ENCODE measurements at regions not wholly inside any gene's neighbourhood (a gene's known extent, or its start where the extent isn't known, plus 50 kb on each side); places are given as distances from the start of the nearest gene placed in this dataset.
"Not testable (repeated sequence)": the region's sequence is repeated elsewhere in the genome, so short reads cannot be mapped to it uniquely, and the experiment has no call there.

DNA sequence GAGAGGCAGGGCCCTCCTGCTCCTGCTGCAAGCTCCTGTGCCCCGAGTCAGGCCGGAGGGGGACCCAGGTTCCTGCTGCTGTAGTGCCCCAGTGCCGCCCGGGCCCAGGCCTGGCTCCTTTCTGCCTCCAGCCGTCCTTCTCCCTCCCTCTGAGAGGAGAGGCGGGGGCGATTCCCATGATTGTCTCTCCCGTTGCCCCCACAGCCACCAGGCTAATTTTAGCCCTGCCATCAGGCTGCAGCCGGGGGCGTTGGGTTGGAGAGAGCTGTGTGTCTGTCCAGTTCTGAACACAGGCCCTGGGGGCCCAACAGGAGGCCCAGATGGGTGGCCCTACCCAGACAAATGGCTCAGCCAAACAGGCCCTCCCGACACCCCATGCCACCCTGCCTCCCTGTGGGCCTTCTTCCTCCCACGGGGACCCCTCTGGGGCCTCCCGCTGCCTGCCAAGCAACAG, 214.8 kb downstream of the TBC1D2B start:
- DNase-seq (ENCODE audit: low read depth in 2 of 2) = no peak

DNA sequence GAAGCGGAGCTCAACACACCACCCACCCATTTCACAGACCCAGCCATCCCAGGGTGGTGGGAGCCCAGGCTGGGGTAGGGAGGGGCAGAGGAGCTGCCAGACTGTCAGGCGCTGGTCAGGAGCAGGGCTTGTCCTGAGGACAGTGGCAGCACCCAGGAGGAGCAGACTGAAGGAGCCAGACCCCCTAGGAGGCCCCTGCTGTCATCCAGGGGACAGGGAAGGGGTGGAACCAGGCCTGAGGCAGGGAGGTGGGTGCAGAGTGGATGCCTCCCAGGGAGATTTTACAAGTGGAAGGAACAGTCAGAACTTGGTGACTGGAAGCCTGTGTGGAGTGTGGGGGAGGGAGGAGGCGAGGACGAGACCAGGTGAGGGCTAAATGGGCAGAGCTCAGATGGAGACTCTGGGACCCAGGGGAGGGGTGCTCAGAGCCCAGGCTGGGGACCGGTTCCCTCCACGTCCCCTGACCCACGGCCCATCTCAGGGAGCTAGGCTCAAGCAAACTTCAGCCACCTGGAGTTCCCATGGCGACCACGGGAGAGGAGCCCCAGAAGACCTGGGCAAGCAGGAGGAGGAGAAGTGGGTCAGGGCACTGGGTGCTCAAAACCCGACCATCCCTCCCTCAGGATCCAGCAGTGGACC, 215.4 kb downstream of the TBC1D2B start:
- DNase-seq (ENCODE audit: low read depth in 2 of 2) = not testable (repeated sequence)

DNA sequence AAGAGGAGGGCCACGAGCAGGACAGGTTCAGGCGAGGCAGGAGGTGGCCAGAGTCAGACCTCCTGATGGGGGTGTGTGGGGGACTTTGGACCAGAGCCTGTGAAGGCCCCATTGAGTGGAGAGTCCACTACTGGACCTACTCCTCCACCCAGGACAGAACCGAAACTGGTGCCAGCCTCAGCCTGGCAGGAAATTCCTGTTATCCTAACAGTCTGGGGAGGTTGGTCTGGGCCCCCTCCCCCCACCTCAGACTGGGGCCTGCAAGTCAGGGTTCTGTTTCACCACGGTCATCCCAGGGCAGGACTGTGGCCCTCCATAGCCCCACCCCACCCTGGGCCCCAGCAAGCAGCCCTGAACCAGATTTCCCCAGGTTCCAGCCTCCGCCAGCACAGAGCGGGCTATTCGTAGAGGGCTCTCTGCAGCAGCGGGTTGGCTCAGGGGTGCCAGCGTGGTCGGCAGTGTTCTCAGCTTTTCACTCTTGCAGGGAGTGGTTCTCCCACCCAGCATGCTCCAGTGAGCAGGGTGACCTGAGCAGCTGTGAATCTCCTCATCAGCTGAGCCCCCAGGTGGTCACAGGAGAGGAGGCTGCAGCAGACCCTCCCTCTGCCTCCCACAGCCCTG, 217.3 kb downstream of the TBC1D2B start:
- no peak for DNase-seq (ENCODE audit: low read depth in 2 of 2)

DNA sequence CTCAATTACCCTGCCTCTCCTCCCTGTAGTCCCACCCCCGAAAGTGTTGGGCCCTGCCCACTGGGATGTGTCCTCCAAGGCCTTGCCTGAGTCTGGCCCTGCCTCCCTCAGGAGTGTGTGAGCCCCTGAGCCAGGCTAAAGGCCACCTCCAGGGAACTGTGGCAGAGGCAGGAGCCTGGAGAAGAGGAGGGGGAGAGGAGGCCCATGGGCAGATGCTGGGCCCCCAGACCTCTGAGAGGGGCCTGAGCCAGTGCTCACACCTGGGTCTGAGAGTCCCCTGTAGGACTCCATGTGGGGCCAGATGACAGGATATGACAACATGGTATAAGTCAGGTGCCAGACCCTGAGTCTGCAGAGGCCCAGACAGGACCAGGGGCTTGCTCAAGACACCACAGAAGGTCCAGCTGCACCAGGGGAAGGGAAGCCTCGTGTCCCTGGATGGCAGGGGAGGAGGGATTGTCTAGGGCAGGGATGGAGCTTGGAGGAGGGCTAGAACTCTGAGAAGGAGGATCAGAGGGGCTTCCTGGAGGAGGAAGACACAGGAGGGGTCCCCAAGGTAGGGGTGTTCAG, 217.9 kb downstream of the TBC1D2B start:
- no peak for DNase-seq (ENCODE audit: low read depth in 2 of 2)

DNA sequence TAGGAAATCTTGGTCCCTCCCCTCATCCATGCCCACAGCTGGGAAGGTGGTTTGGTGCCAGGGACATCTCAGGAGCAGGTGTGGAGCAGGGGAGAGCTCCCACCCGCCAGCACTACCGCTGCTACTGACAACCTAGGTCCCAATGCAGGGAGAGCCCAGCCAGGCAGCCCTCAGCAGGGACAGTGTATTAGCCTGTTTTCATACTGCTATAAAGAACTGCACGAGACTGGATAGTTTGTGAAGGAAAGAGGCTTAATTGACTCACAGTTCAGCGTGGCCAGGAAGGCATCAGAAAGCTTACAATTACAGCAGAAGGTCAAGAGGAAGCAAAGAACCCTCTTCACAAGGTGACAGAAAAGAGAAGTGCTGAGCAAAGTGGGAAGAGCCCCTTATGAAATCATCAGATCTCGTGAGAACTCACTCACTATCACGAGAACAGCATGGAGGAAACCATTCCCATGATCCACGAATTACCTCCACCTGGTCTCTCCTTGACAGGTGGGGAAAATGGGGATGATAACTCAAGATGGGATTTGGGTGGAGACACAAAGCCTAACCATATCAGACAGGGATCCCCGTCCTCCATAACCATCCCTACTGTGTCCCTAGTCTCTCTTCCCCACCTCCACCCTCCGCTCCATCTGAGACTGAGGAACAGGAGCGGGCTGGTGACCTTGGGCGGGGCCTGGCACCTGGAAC, 218.6 kb downstream of the TBC1D2B start:
- DNase-seq (ENCODE audit: low read depth in 2 of 2) = no peak

DNA sequence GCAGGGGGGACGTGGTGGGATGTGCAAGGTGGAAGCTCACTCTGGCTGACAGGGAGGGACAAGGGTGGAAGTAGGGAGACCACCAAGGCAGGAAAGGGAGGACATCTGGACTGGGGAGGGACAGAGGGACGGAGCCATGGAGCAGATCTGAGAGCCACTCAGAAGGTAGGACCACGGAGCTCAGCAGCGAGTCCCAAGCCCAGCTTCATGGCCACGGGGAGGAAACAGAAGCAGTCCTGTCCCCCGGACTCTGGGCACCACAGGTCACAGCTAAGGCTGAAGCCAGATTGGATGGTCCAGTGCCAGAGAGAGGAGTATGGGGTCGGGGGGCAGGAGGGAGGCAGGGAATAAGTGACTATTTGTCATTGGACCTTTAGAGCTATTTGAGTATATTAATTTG, 220.1 kb downstream of the TBC1D2B start:
- DNase-seq (ENCODE audit: low read depth in 2 of 2) = no peak

DNA sequence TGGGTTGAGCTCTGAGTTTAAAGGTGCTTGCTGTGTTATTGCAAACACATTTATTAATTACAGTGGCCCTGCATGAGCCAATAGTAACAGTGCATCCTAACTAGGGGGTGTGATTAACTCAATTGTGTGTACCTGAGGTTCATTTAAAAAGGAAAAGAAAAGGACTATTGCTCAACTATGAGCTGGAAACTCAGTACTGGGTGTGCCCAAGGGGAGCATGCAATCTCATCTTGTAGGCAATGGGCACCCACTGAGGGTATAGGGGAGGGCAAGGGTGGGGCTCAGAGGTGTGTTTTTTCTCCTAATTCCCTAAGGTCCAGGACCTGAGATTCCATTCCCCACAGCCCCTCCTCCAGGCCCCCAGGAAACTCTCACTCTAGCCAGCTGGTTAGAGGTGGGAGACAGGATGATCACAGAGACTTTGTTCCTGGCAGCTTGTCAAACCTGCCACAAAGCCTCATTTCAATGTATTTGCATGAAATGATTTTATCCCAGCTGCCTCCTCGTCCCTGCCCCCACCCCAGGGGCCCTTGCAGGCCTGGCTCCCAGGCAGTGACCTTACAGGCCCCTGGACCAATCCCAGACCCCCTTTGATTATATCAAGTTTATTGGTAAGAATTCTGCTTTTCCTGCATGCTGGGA, 220.7 kb downstream of the TBC1D2B start:
- DNase-seq (ENCODE audit: low read depth in 2 of 2) = no peak

DNA sequence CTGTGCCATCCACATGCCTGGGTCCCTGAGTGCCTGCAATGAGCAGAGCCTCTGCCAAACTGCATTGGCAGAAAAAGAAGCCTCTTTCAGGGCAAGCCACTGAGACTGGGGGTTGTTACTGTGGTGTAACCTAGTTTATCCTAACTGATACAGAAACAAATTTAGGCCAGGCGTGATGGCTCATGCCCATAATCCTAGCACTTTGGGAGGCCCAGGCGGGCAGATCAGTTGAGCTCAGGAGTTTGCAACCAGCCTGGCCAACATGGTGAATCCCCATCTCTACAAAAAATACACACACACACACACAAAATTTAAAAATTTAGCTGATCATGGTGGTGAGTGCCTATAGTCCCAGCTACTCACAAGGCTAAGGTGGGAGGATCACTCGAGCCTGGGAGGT, 221.6 kb downstream of the TBC1D2B start:
- DNase-seq (ENCODE audit: low read depth in 2 of 2) = no peak

DNA sequence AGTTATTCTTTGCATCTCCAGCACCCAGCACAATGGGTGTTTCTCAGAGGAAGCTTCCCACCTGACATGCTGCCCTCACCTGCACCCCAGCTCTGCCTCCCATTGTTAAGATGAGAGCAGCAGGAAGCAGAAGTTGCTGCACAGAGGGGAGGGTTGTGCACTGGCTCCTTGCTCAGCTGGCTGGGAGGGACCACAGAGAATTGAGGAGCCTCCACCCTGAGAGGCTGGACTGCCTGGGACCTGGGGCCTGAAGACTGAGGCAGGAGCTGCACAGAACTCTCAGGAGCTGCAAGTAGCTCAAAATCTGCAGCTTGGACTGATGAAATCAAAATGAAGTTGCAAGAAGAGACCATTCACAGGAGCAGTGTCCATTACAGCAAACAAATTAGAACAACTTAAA, 222.3 kb upstream of the LINGO1 start:
- DNase-seq (ENCODE audit: low read depth in 2 of 2) = no peak

DNA sequence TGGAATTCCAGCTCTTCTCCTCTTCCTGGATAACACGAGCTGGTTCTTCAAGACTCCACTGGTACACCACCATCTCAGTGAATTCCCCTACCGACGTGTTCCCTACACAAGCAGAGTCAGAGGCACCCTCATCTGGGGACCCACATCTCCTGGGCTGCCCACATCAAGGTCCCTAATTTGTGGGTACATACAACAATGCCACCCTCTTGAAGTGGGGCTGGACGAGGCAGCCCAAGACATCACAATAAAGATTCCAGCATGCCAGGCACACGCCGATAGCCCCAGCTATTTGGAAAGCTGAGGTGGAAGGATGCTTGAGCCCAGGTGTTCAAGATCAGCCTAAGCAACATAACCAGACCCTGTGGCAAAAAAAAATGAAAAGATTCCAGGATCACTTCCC, 221.2 kb upstream of the LINGO1 start:
- no peak for DNase-seq (ENCODE audit: low read depth in 2 of 2)

DNA sequence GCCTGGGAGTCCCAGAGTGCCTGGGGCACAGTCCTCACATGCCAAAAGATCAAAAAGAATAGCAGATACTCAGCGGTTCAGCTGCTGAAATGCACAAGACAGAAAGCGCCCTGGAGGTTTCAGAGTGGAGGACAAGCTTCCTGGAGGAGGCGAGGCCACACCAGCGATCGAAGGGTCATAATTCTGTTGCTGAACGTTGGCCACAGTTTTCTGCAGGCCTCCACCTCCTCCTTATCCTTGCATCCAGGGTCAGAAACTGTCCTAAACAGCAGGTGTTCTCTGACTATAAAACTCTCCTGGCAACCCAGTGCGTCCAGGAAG, 220.3 kb upstream of the LINGO1 start:
- no peak for DNase-seq (ENCODE audit: low read depth in 2 of 2)

DNA sequence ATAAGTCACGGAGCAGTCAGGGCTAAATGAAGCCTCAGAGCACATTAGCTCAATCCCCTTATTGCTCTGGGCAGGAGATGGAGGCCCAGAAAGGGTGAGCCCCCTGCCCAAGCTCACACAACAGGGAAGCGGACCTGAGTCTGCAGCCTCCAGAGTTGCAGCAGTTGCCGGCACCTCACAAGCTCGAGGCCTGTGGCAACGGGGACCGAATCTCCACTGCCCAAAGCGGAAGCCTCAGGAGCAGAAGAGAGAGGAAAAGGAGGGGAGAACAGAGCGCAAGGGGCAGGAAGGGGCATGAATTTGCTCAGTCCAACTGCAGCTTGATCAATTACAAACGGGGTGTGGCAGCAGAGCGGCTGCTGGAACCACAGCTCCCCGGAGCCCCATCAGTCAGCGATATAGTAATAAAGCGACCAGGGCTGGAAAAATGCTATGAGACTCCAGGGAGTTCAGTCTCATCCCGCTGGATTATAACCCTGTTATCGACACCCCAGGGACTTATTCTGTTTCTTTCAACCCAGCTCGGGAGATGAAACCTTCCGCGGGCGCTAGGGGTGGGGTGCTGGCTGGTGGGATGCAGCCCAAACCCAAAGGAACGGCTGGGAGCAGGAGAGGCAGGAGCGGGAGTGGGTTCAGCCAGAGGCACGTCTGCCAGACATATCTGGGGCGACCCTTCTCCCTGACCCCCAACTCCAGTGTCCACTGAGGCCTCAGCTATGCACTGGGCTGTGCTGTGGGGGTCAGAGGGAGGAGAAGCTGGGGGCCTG, 219.7 kb upstream of the LINGO1 start:
- DNase-seq (ENCODE audit: low read depth in 2 of 2) = no peak

DNA sequence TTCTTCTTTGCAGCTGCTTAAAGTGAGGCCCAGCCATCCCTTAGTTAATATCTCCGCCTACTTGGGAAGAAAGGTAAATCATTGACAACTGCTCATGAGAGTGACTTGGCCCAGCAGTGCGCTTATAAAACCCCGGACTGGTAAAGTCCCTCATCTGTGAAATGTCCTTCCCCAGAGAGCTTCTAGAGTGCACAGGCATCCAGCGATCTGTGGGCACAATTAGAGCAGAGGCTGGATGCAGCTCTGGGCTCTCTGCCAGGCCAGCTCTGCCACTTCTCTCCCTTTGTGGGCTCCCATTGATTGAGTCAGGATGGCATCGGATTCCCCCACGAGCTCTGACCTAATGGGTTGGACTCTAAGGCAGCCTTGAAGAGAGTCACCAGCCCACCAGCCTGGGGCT, 219.0 kb upstream of the LINGO1 start:
- no peak for DNase-seq (ENCODE audit: low read depth in 2 of 2)

DNA sequence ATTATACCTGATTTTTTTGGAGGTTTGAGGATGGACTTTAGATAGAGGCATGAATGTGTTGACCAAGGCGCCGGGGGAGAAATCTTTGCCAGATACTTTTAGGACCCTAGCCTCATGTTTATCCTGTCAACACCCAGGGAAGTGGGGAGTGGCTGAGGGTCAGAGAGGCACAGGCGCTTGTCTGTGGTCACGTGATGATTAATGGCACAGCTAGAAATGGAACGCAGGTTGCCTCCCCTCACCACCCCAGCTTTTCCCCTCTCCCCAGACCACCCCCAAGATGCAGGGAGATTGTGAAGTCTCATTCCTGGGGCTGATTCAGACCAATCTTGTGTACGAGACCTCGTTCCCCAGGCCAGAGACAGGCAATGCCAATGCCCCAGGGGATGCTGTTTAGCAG, 218.4 kb upstream of the LINGO1 start:
- DNase-seq (ENCODE audit: low read depth in 2 of 2) = no peak

DNA sequence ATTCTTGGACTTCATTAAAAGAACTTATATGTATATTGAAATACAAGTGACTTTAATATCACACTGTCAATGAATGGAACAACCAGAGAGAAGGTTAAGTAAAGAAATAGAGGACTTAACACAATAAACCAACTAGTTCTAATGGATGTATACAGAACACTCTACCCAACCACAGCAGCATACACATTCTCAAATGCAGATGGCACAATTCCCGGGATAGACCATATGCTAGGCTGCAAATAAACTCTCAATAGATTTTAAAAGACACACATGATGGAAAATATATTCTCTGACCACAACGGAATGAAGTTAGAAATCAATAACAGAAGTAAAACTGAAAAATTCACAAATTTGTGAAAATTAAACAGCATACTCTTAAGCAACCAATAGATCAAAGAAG, 214.3 kb upstream of the LINGO1 start:
- no peak for DNase-seq (ENCODE audit: low read depth in 2 of 2)

DNA sequence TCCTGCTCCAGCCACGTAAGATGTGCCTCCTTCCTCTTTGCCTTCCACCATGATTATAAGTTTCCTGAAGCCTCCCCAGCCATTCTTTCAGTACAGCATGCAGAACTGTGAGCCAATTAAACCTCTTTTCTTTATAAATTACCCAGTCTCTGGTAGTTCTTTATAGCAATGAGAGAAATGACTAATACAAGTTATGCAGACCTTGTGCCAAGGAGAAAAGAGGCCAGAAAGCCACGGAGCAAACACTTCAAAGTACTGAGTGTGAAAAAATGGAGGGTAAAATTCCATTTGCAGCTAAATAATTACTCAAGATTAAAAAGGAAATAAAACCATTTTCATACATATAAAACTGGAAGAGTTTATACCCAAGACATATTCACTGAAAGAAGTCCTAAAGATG, 213.6 kb upstream of the LINGO1 start:
- no peak for DNase-seq (ENCODE audit: low read depth in 2 of 2)

DNA sequence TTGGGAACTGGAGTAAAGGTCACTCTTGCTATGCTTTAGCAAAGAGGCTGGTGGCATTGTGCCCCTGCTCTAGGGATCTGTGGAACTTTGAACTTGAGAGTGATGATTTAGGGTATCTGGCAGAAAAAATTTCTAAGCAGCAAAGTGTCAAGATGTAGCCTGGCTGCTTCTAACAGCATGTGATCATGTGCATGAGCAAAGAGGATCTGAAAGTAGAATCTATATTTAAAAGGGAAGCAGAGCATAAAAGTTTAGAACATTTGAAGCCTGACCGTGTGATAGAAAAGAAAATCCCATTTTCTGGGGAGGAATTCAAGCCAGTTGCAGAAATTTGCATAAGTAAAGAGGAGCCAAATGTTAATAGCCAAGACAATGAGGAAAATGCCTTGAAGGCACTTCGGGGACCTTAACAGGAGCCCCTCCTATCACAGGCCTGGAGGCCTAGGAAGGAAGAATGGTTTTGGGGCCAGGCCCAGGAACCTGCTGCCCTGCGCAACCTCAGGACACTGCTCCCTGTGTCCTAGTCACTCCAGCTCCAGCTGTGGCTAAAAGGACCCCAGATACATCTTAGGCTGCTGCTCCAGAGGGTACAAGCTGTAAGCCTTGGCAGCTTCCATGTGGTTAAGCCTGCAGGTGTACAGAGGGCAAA, 212.2 kb upstream of the LINGO1 start:
- DNase-seq (ENCODE audit: low read depth in 2 of 2) = no peak

DNA sequence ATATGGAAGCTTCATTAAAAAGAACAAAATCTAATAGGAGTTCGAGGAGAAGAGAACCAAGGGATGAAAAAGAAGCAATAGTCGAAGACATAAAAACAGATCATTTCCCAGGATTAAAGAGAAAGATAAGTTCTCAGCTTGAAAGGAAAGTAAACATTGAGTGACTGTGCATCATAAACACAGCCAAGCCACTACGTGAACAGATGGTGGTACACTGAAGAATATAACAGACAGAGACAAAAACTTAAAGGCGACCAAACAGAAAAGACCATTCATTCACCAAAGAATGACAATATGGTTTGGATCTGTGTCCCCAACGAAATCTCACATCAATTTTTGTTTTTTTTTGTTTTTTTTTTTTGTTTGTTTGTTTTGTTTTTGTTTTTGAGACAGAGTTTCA, 210.8 kb upstream of the LINGO1 start:
- DNase-seq (ENCODE audit: low read depth in 2 of 2) = no peak

DNA sequence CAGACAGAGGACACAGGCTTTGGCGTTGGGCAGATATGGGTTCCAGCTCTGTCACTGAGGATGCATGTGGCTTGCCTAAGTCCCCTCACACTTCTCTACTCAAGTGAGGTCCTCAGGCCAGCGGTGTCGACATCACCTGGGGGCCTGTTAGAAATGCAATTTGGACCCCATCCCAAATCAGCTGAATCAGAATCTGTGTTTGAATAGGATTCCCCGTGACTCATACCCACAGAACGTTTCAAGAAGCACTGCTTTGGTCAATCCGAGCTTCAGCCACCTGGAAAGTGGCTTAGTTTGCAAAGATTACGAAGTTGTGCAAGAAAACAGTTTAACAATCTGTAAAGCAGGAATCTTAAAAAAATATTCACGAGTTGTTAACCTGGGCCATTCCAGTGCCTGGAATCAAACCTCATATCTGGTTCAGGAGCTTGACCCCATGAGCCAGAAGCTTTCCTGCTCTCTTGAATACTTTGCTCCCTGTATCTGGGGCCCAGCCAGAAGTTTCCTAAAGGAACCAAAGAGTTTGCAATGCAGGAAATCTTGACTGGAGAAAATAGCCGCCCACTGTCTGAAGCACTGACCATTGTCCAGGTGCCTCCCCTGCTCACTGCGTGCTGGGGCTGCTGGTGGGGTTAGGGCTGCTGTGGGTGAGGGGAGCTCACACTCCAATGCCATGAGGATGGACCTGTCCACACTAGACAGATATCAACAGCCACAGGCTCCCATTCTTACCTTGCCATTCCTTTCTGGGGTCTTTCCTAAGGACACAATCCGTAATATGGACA, 208.5 kb upstream of the LINGO1 start:
- DNase-seq (ENCODE audit: low read depth in 2 of 2) = no peak
